ENCODE measurements at regions not wholly inside any gene's neighbourhood (a gene's known extent, or its start where the extent isn't known, plus 50 kb on each side); places are given as distances from the start of the nearest gene placed in this dataset.
A peak's percentile ranks its signal among the peaks of the same experiment; 100 is the strongest.

- DNase-seq (ENCODE audit: low read depth): no peak
These were observed 66.6 kb upstream of the TAF11L2 start for GRCh38 chr5:17431272-17432050.

- no peak for DNase-seq (ENCODE audit: low read depth)
These were observed 65.5 kb upstream of the TAF11L2 start for GRCh38 chr5:17432569-17432968.

- no peak for DNase-seq (ENCODE audit: low read depth)
These were observed 64.6 kb upstream of the TAF11L2 start for GRCh38 chr5:17433406-17433805.

- DNase-seq (ENCODE audit: low read depth): no peak
These were observed 63.0 kb upstream of the TAF11L2 start for GRCh38 chr5:17434982-17435381.

DNA sequence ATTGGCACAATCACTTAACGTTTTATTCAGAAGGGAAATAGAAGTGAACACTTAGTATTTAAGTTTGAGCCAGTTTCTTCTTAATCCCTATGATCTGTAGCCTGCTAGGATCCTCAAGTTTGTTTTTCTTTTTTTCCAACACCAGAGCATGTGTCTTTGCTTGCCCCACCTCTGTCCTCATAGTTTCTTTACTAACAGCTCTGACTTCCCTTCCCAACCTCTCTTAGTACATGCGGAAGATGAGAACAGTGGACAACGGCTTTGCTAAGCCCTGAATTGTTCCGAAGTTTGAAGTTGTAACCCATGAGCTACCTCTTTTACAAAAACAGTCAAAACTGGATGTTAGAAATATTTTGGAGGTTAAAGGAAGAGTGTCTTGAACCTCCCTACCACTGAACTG lies 61.7 kb upstream of the TAF11L2 start:
- DNase-seq (ENCODE audit: low read depth): no peak

- no peak for DNase-seq (ENCODE audit: low read depth)
These were observed 61.2 kb upstream of the TAF11L2 start for GRCh38 chr5:17436761-17437221.

DNA sequence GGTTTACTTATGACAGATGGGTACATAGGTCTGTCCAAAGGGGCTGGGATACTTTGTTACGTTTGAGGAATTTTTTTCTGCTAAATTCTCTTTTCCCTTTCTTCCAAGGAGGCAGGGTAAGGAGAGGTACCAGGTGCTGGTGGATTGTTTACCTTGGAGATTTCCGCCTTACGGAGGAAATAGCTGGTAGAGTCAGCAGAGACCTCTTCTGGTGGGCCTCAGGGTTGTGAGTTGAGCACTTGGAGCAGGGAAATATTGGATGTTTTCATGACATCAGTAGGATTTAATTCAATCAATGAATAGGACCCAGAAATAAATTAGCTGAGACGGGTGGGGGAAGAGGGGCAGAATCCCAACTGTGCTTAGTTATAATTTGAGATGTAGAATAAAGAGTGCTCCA lies 60.0 kb upstream of the TAF11L2 start:
- no peak for DNase-seq (ENCODE audit: low read depth)

DNA sequence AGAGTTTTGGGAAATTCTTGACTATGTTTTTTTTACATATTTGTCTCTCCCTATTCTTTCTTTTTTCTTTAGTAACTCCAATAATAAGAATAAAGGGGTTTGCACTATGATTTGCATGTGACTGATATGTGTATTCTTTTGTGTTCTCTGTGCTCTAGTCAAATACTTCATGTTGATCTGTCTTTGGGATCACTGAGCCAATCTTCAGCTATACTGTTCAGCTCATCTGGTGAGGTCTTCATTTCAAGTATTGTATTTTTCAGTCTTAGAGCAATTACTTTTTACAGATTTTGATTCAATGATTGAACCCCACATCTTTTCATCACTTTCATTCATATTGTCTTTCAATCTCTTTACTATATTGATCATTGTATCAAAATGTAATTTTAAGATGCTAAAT lies 58.1 kb upstream of the TAF11L2 start:
- DNase-seq (ENCODE audit: low read depth): no peak

DNA sequence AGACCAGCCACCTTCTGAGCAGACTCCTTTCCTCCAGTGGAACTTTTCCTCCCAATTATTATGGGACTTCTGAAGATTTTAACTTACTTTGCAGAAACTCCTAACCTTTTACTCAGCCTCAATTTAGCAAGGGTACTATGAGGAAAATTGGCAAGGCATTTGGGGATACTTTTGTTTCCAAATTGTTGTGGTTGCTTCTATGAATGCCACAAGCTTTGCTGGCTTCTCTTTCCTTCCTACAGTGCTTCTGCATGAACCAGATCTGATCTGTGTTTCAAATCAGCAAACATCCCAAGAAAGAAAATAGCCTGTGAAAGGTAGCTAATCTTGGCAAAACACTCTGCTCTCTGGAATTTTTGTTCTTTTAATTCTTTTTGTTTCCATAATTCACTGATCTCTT lies 57.3 kb upstream of the TAF11L2 start:
- DNase-seq (ENCODE audit: low read depth): no peak

- DNase-seq (ENCODE audit: low read depth): peak; percentile 79
These were observed 56.7 kb upstream of the TAF11L2 start for GRCh38 chr5:17441351-17441750.

GRCh38 chr5:17443333-17444130 lies 54.5 kb upstream of the TAF11L2 start:
- no peak for DNase-seq (ENCODE audit: low read depth)

- peak; percentile 11 for DNase-seq (ENCODE audit: low read depth)
These were observed 53.5 kb upstream of the TAF11L2 start for GRCh38 chr5:17444496-17444895.

GRCh38 chr5:17445185-17445584 lies 52.8 kb upstream of the TAF11L2 start:
- DNase-seq (ENCODE audit: low read depth): no peak
